Spleen (tissue), 11 donors: ENCODE measurements at regions not wholly inside any gene's neighbourhood (a gene's known extent, or its start where the extent isn't known, plus 50 kb on each side); places are given as distances from the start of the nearest gene placed in this dataset.

Experiments used
- DNase-seq: peaks from one replicate; pipeline ENCODE4 v3.0.0-alpha.2; 2020
- H3K27ac ChIP-seq, 8 donors: fragments of 200-600 bp; sonication (generic) in 7 of 8; 1 replicate in 4 of 8; 2 replicates in 4 of 8; pipeline versions ENCODE4 v1.5.0 to v1.8.0; 2016 to 2021; ENCODE audit warnings: inconsistent platforms in 4 of 8, mild to moderate bottlenecking in 4 of 8, moderate library complexity in 1 of 8
- H3K27me3 ChIP-seq, 7 donors: fragments of 200-600 bp; sonication (generic) in 6 of 7; replicated peaks in 1 of 7; 1 replicate in 4 of 7; 2 replicates in 3 of 7; pipeline versions ENCODE4 v1.5.0 to v1.8.0; 2016 to 2021; ENCODE audit warnings: inconsistent platforms in 3 of 7, mild to moderate bottlenecking in 1 of 7
- H3K36me3 ChIP-seq, 6 donors: fragments of 200-600 bp; sonication (generic) in 5 of 6; 1 replicate in 4 of 6; 2 replicates in 2 of 6; pipeline versions ENCODE4 v1.5.0 to v1.8.0; 2016 to 2021; ENCODE audit warnings: inconsistent platforms in 2 of 6
- H3K4me1 ChIP-seq, 6 donors: fragments of 200-600 bp; sonication (generic) in 5 of 6; 1 replicate in 3 of 6; 2 replicates in 3 of 6; pipeline versions ENCODE4 v1.5.0 to v1.8.0; 2016 to 2021; ENCODE audit warnings: inconsistent platforms in 3 of 6
- H3K4me3 ChIP-seq, 8 donors: fragments of 200-600 bp; sonication (generic) in 7 of 8; 1 replicate in 4 of 8; 2 replicates in 4 of 8; pipeline versions ENCODE4 v1.5.0 to v1.8.0; 2016 to 2021; ENCODE audit warnings: inconsistent platforms in 4 of 8, mild to moderate bottlenecking in 4 of 8, moderate library complexity in 2 of 8
- H3K9me3 ChIP-seq, 8 donors: fragments of 200-600 bp; sonication (generic) in 7 of 8; 1 replicate in 4 of 8; 2 replicates in 4 of 8; pipeline versions ENCODE4 v1.5.0 to v1.8.0; 2016 to 2021; ENCODE audit warnings: inconsistent platforms in 4 of 8
- POLR2A ChIP-seq, 3 donors: fragments of 450-650 bp; IDR thresholded peaks; one replicate each; pipeline ENCODE4 v1.5.1; 2017; ENCODE audit warnings: antibody characterized with exemption in 3 of 3, mild to moderate bottlenecking in 1 of 3
- POLR2AphosphoS5 ChIP-seq, 3 donors: sonication (generic); formaldehyde crosslinking; IDR thresholded peaks; one replicate each; pipeline ENCODE4 v1.5.1; 2017; ENCODE audit warnings: antibody characterized with exemption in 3 of 3
- WGBS, 5 donors: extraction: QIAGEN DNeasy Blood & Tissue Kit in 3 of 5; methylation state at CpG; one replicate each; pipeline versions ENCODE4 v1.1.5 to v1.1.7; 2013 to 2018; 5-methylcytosine and 5-hydroxymethylcytosine counted together
- intact Hi-C: fragments of 100-400 bp; cut with DNase I; formaldehyde crosslinking; loops from one replicate; pipeline ENCODE4 v1.15.0; 2023; ENCODE audit warnings: low total_unique reads
- TF ChIP-seq, protein P1 (sequence below), 11 experiments: fragments of 200-600 bp in 7 of 11; fragments of 450-650 bp in 4 of 11; sonication (generic) in 4 of 11; IDR thresholded peaks in 8 of 11; conservative IDR thresholded peaks in 3 of 11; 1 replicate in 7 of 11; 2 replicates in 4 of 11; pipeline versions ENCODE4 v1.4.0 to v1.8.0; 2016 to 2021; ENCODE audit warnings: antibody characterized with exemption in 11 of 11, inconsistent platforms in 4 of 11, mild to moderate bottlenecking in 1 of 11
- donor health status: healthy with polysubstance abuse.
- donor health status: DM: no; HTN: no; CAD: no; lungs with moderate emphysema.
- donor health status: DM: no; HTN: no; CAD: no.
- donor health status: Bipolar disorder and iron deficiency.
- donor health status: healthy.
- donor health status: DM: no; HTN: no; CAD: no.
- donor health status: DM: yes; HTN: yes; CAD: no.

DNA sequence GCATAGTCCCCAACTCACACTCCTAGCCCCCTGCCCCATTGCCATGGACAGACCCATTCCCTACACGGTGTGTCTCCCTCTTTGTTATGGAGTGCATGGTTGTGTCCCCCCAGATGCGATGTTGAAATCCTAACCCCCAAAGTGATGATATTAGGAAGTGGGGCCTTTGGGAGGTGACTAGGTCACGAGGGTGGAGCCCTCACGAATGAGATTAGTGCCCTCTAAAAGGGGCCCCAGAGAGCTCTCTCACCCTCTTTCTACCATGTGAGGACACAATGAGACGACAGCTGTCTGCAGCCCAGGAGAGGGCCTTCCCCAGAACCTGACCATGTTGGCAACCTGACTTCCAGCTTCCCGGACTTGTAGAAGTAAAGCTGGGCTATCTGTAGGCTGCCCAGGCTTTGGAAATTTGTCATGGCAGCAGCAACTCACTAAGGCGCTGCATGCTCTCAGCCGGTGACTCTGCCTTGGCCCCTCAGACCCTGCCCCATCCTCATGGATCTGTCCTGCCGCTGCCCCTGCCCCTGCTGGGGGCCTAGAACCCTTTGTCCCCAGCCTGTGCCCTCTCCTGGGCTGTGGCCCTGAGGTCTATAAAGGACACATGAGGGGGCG lies 318.1 kb upstream of the RTL1 start:
- Histone ChIP-seq H3K27ac (no peak overlapping the region), H3K4me3 (no peak overlapping the region), H3K9me3 (peaks cover 0 to 8% (median 0%) of the 10 kb centered on the region in 8 donors), H3K4me1 (no peaks in the 10 kb centered on the region), H3K27me3 (peaks cover 0 to 11% (median 0%) of the 10 kb centered on the region in 7 donors), H3K36me3 (no peaks in the 10 kb centered on the region)
- 86 to 94% (median 90%) methylated on average over 8 to 10 of the region's 10 CpGs for WGBS, 5 donors
- TF ChIP-seq POLR2A (IDR thresholded peaks at IDR 0.05), result no peak
- TF ChIP-seq POLR2AphosphoS5 (IDR thresholded peaks at IDR 0.05), result no peak
- TF ChIP-seq, protein P1, sequence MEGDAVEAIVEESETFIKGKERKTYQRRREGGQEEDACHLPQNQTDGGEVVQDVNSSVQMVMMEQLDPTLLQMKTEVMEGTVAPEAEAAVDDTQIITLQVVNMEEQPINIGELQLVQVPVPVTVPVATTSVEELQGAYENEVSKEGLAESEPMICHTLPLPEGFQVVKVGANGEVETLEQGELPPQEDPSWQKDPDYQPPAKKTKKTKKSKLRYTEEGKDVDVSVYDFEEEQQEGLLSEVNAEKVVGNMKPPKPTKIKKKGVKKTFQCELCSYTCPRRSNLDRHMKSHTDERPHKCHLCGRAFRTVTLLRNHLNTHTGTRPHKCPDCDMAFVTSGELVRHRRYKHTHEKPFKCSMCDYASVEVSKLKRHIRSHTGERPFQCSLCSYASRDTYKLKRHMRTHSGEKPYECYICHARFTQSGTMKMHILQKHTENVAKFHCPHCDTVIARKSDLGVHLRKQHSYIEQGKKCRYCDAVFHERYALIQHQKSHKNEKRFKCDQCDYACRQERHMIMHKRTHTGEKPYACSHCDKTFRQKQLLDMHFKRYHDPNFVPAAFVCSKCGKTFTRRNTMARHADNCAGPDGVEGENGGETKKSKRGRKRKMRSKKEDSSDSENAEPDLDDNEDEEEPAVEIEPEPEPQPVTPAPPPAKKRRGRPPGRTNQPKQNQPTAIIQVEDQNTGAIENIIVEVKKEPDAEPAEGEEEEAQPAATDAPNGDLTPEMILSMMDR (IDR thresholded peaks at IDR 0.05 in 8 of 11, conservative IDR thresholded peaks at IDR 0.05 in 3 of 11), result no peak
- intact Hi-C loops, result no loop called here
- DNase-seq, result no peak

DNA sequence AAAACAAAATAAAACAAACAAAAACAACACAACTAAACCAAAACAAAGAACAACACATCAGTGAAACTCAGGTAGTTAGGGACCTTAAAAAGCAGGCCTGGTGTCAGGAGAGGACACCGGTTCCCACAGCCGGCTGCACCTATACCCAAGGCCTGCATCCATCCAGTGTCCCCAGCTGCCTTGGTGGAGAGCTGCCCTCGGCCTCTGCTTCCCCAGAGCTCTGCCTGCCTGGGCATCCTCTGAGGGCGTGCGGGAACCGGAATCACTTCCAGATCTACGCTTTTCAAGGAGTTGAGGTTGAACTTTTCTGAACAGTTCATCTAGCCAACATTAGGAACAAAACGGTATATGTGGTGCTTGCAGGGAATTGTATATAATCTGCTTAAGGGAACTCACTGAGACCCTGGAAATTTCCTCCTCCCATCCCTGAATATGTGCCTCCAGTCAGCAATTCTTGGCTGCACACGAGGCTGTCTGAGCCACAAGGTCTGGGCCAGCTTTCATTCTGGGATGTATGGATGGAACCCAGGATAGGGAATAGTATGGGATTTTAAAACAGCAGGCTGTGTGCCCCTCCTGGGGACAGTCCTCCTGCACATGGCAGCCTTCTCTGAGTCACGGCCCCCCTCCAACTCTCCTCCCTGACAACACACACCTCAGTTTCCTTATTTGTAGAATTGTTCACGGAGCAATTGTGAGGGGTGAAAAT lies 319.0 kb upstream of the RTL1 start:
- WGBS, 5 donors, result 72 to 89% (median 85%) methylated on average over 11 of the region's 11 CpGs
- intact Hi-C loops, result no loop called here
- Histone ChIP-seq H3K4me3 (no peak overlapping the region), H3K36me3 (no peaks in the 10 kb centered on the region), H3K27ac (no peak overlapping the region), H3K9me3 (peaks cover 0 to 8% (median 0%) of the 10 kb centered on the region in 8 donors), H3K4me1 (no peaks in the 10 kb centered on the region), H3K27me3 (peaks cover 0 to 11% (median 0%) of the 10 kb centered on the region in 7 donors)
- no peak for DNase-seq
- TF ChIP-seq POLR2AphosphoS5 (IDR thresholded peaks at IDR 0.05) (no peak), POLR2A (IDR thresholded peaks at IDR 0.05) (no peak)
- TF ChIP-seq, protein P1 (IDR thresholded peaks at IDR 0.05 in 8 of 11, conservative IDR thresholded peaks at IDR 0.05 in 3 of 11), result no peak

GRCh38 chr14:101223127-101223526 lies 319.6 kb upstream of the RTL1 start:
- no peak for DNase-seq
- WGBS, 5 donors, result 75 to 90% (median 80%) methylated on average over 6 of the region's 6 CpGs
- H3K4me1 ChIP-seq, result no peaks in the 10 kb centered on the region
- TF ChIP-seq POLR2AphosphoS5 (IDR thresholded peaks at IDR 0.05) (no peak), POLR2A (IDR thresholded peaks at IDR 0.05) (no peak)
- TF ChIP-seq, protein P1 (IDR thresholded peaks at IDR 0.05 in 8 of 11, conservative IDR thresholded peaks at IDR 0.05 in 3 of 11), result no peak
- H3K9me3 ChIP-seq, result peaks cover 0 to 8% (median 0%) of the 10 kb centered on the region in 8 donors
- H3K36me3 ChIP-seq, result no peaks in the 10 kb centered on the region
- no peak overlapping the region for H3K27ac ChIP-seq
- peaks cover 0 to 11% (median 0%) of the 10 kb centered on the region in 7 donors for H3K27me3 ChIP-seq
- intact Hi-C loops, result no loop called here
- no peak overlapping the region for H3K4me3 ChIP-seq

- no peak overlapping the region for H3K4me3 ChIP-seq
- 78 to 88% (median 85%) methylated on average over 10 of the region's 10 CpGs for WGBS, 5 donors
- no peak overlapping the region for H3K27ac ChIP-seq
- peaks cover 0 to 11% (median 0%) of the 10 kb centered on the region in 7 donors for H3K27me3 ChIP-seq
- intact Hi-C loops, result no loop called here
- H3K9me3 ChIP-seq, result peaks cover 0 to 8% (median 0%) of the 10 kb centered on the region in 8 donors
- DNase-seq, result no peak
- no peaks in the 10 kb centered on the region for H3K4me1 ChIP-seq
- no peaks in the 10 kb centered on the region for H3K36me3 ChIP-seq
- TF ChIP-seq POLR2AphosphoS5 (IDR thresholded peaks at IDR 0.05) (no peak), POLR2A (IDR thresholded peaks at IDR 0.05) (no peak)
- TF ChIP-seq, protein P1 (IDR thresholded peaks at IDR 0.05 in 8 of 11, conservative IDR thresholded peaks at IDR 0.05 in 3 of 11), result no peak
These were observed 320.1 kb upstream of the RTL1 start for GRCh38 chr14:101223561-101224162.
